ENCODE measurements at regions not wholly inside any gene's neighbourhood (a gene's known extent, or its start where the extent isn't known, plus 50 kb on each side); places are given as distances from the start of the nearest gene placed in this dataset.
A peak's percentile ranks its signal among the peaks of the same experiment; 100 is the strongest.
"Not testable (repeated sequence)": the region's sequence is repeated elsewhere in the genome, so short reads cannot be mapped to it uniquely, and the experiment has no call there.

DNA sequence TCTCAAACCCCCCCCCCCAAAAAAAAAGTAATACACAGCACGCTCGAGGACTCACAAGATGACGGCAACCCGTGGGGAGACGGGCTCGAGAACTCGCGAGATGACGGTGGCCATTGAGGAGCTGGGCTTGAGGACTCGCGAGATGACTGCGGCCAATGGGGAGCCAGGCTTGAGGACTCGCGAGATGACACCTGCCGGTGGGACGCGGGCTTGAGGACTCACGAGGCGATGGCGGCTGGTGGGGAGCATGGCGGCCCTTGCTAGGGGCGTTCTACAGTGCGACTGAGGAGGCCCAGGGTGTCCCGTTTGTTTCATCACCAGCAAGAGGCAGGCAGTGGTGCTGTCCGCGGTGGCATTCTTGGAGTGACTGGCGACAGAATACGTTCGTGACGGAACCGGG lies 172.4 kb upstream of the MAGEB16 start:
- DNase-seq: no peak

DNA sequence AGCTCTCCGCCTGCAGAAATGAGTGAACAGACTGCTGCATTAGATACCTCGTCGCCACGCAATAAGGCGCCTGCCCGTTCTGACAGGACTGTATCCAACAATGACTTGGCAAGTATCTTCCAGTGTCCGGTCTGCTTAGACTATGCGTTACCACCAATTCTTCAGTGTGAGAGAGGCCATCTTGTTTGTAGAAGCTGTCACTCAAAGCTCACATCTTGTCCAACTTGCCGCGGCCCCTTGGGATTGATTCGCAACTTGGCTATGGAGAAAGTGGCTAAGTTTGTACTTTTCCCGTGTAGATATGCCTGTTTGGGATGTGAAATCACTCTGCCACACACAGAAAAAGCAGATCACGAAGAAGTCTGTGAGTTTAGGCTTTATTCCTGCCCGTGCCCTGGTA lies 172.0 kb upstream of the MAGEB16 start:
- DNase-seq: no peak

DNA sequence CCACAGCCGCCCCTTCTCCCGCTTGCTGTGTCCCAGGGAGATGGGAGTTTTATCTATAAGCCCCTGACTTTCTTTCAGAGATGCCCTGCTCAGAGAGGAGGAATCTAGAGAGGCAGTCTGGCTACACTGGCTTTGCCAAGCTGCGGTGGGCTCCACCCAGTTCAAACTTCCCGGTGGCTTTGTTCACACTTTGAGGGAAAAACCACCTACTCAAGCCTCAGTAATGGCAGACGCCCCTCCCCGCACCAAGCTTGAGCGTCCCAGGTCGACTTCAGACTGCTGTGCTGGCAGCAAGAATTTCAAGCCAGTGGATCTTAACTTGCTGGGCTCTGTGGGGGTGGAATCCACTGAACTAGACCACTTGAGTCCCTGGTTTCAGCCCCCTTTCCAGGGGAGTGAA lies 162.2 kb upstream of the MAGEB16 start:
- not testable (repeated sequence) for DNase-seq

DNA sequence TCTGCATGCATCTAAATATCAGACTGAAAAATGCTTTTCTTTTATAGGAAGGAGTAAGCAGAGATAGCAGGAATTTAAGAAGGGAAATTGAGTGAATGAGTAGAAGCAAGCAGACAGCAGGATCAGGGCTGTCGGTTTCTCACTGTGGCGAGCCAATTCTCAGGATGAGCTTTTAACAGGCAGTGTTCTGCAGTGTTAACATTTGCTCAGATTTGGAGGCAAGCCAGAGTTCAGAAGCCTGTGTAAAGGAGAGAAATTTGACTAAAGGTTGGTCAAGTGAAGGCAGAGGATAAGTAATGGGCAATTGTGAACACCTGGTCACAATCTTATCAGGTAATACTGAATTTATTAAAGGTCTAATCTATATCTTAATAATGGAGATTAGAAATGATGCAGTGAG lies 133.3 kb upstream of the MAGEB16 start:
- no peak for DNase-seq

DNA sequence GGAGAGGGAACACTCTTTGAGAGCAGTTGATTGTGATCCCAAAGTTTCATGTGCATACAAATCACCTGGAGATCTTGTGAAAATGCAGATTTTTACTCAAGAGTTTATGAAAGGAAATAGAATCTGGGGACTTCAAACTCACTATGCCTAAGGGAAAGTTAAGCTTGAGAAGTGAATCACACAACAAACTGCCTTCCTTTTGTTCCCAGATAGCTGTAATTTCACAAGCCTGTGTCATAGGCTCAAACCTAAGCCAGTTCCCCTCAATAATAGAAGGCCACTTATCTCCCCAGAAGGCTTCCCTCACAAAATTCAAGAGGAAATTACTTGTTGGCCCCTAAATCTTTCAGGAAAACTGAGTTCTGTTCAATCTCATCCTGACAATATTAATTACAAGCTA lies 132.8 kb upstream of the MAGEB16 start:
- no peak for DNase-seq

DNA sequence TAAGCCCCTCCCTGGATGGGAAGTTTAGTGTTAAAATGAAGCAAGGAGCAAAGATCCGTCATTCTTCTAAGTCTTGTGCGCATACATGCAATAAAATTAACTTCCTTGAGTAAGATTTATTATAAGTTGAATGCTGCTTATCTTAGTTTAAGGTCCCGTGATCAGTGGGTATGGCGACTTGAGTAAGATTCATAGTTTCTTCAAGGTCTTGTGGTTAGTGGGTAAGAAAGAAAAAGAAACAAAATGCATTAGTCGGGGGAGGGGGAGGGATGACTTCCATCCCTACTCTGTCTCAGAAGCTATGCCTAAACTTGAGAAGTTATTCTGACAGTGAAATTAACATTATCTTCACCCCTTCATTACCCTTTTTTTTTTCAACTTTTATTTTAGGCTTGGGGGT lies 127.3 kb upstream of the MAGEB16 start:
- no peak for DNase-seq

DNA sequence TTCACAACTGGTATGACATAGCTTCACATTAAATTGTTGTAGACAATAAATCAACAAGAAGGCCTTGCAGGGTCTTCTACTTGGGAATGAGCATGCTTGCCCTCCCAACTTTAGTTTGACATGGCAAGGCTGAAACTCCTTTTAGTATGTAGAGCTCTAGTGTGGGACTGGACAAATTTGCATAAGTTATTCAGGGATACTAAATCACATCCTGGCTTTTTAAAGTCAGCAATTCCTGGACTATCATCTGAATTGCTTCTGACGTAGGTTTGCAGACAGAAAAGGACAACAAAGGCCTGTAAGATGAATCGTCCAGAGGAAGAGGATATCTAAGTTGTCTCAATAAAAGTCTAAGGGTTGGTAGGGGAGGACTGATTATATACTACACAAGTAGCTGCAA lies 123.0 kb upstream of the MAGEB16 start:
- no peak for DNase-seq

DNA sequence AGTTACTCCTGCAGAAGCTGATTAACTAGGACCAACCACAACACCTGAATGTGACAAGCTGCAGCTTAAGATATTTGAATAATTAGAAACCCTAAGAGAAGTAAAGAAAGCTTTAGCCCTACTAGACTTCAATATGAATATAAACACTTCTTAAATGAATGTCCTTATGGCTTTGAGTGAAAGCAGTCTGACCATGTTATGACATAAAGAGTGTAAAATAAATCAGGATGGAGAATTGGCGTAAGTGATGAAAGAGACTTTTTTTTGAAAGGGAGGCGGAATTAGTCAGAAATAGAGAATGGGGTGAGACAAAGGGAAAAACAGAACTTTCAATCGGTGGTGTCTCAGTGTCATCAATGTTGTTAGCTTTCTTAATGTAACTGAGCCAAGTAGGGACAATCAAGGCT lies 117.2 kb upstream of the MAGEB16 start:
- DNase-seq: no peak

DNA sequence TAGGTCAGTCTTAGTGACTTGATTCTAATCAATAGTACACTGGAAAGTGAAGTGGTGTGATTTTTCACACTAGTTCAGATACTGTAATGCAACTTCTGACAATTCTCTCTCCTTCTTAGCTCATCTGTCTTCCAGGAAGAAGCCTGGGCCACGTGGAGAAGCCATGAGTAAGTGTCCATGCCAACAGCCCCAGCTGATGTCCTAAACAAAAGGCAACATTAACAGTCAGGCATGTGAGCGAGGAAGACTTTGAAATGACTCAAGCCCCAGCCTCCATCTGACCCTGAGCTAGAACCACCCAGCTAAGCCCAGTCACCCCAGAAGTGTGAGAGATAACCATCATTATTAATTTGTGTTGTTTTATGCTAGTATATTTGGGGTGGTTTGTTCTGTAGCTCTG lies 115.7 kb upstream of the MAGEB16 start:
- DNase-seq: no peak

DNA sequence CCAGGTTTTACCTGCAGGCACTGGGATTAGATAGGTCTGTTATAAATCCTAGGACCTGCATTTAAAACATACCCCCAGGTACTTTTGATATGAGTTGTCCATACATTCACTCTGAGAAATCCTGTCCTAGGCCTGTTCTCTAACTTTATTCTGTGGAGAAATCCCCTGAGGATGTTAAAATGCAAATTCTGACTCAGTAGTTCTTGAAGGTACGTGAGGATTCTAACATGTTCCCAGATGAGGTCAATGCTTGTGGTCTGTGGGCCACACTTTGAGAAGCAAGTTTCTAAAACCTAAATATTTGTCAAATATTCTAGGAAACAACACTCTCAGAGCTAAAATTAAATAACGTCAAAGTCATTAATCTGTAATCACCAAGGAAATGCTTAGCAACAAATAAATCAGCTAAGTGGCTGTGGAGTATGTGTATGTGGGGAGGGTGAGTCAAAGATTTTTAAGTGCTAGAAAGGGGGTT lies 101.3 kb upstream of the MAGEB16 start:
- DNase-seq: no peak

DNA sequence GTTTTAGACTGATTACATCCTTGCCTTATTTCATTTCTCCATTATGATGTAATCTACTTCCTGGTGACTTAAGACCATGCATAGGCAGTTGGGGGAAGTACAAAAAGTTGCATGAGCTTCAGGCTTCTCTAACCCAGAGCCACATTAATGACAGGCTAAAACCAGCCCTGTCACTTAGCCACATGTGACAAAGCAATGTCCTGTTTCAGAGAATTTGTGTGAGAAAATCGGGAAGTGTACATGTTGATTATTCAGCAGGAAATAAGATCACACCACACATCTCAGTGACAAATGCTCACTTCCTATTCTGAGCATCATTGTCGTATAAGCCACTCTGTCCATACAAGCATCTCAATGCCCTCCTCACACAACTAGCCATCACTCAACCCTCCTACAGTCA lies 98.5 kb upstream of the MAGEB16 start:
- peak; percentile 71 to 77 for DNase-seq

DNA sequence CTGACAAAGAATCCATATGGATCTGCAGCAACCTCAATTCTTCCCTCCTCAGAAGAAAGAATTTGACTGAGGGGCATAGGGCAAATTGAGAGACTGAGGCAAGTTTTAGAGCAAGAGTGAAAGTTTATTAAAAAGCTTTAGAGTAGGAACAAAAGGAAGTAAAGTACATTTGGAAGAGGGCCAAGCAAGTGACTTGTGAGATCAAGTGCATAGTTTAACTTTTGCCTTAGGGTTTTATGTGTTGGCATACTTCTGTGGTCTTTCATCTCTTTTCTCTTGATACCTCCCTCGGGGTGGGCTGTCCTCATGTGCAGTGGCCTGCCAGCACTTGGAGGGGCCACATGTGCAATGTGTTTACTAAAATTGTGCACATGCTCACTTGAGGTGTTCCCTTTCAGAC lies 98.0 kb upstream of the MAGEB16 start:
- DNase-seq: peak in 1 of 2 experiments; percentile 0

DNA sequence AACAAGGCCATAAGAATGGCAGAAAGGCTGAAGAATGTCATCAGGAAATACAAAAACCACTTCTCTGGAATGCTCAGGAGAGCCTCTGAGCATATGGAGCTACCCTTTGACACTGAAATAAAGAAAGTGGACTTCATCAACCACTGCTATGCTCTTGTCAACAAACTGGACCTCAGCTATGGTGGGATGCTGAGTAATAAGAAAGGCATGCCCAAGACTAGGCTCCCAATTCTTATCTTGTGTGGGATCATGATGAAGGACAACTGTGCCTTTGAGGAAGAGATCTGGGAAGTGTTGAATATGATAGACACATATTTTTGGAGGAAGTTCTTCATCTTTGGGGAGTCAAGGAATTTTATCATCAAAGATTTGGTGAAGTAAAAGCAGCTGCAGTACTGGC lies 86.9 kb upstream of the MAGEB16 start:
- no peak for DNase-seq

DNA sequence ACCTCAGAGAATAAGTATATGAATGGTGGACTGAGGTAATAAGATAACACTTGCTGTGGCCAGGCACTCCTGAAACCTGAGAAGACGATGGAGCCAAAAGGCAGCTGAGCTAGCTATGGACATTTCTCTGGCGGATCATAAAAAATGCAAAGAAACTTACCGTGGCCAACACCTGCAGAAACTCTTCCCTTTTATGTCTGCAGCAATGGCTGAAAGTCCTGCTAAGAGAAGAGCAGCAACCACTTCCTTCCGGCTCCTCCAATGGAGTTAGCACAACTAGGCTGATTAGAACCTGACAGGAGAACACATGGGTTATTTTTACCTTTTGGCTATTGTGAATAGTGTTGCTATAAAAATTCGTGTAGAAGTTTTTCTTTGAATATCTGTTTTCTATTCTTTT lies 76.0 kb upstream of the MAGEB16 start:
- DNase-seq: no peak

DNA sequence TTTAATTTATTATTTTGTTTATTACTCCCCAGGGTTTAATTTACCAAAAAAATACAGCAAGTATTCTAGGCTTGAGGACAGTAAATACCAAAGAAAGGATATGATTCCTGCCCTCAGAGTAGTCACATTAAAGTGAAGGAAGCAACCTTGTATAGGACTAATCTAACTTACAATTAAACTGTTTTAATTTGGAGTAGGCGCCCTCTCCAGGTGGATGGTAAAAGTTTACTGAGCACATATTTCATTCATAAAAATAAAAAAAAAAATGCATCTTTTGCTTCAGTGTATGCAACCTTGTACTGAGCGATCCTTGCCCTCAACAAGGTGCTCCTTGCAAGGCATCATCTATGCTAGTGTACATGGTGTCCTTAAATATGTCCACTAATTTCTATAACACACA lies 72.0 kb upstream of the MAGEB16 start:
- peak in 1 of 2 experiments; percentile 27 for DNase-seq

DNA sequence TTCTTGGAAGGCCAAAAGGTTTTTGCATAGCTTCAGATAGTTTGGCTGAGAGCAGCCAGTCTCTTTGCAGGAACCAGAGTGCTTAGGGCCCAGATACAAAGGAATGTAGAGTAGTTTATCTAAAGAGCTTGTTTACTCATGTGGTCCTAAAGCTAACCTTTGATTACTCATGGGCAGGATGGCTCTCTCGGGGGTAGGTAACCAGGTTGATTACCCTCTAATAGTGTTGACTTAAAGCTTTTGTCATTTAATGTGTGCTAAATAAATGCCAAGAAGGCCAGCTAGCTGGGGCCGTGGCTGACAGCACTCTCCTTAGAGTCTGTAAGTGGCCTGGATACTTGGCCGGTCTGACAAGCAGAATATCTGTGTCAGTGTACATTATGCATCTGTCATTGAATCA lies 69.7 kb upstream of the MAGEB16 start:
- DNase-seq: no peak

DNA sequence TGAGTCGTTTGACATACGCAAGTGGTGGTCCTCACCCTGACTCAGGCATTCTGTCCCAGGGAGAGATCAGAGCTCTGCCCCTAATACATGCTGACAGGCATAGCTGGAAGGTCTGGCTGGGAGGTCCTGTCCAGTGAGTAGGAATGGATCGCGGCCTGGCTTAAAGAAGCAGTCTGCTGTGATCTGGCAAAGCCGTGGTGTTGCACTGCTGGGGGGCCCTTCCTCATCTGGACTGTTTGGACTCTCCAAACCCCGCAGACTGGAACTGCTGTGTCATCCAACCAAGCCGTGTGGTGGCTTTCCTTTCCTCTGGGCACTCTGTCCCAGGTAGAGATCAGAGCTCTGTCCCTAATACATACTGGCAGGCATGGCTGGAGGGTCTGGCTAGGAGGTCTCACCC lies 64.3 kb upstream of the MAGEB16 start:
- DNase-seq: no peak

DNA sequence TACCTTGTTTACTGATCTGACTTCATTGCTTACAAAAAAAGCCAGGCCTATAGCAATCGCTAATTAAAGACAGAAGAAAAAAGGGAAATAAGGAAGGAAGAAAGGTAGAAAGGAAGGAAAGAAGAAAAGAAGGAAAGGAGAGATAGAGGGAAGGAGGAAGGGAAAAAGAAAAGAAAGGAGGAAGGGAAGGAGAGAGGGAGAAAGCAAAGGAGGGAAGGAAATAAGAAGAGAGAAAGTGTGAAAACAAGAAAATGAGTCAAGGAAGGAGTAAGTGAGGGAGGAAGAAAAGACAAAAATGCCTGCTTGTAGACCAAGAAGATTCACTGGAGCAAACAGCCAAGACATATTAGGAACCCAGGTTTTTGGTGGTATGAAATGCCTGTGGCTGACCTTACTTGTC lies 57.0 kb upstream of the MAGEB16 start:
- no peak for DNase-seq

DNA sequence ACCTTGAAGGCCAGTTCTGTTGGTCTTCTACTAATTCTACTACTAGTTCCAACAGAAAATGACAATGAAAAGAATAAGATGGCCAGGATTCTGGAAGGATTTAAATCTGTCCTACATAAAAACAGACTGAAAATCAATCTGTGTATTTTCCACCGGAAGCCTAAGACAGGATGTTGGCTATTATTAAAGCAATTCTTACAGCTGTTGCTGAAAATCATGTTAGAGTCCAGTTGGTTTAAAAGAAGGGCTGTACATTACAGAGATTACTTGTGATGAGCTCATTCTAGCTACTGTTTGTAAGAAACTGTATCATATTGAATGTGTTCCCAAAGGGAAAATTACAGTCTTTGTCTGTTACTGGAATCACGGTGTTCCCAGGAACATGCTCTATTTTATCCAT lies 54.8 kb upstream of the MAGEB16 start:
- DNase-seq: no peak
